NOMO-1 treated with dmso at 0.1 percent for 144 hours (cell line): ENCODE measurements at regions not wholly inside any gene's neighbourhood (a gene's known extent, or its start where the extent isn't known, plus 50 kb on each side); places are given as distances from the start of the nearest gene placed in this dataset.
"Not testable (repeated sequence)": the region's sequence is repeated elsewhere in the genome, so short reads cannot be mapped to it uniquely, and the experiment has no call there.

ENCODE experiments used
- DNase-seq: peaks from one replicate; lab custom pipeline; 2025; ENCODE audit not compliant: unreplicated experiment; lab: John Stamatoyannopoulos, UW

DNA sequence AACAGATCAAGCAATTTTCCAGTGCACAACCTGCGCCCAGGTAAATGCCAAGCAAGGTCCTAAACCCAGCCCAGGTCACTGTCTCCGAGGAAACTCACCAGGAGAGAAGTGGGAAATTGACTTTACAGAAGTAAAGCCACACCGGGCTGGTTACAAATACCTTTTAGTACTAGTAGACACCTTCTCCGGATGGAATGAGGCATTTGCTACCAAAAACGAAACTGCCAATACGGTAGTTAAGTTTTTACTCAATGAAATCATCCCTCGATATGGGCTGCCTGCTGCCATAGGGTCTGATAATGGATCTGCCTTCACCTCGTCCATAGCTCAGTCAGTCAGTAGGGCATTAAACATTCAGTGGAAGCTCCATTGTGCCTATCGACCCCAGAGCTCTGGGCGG is 459.0 kb upstream of the HTR1E start:
- DNase-seq, result not testable (repeated sequence)

GRCh38 chr6:86477500-86478148 is 459.7 kb upstream of the HTR1E start:
- no peak for DNase-seq

DNA sequence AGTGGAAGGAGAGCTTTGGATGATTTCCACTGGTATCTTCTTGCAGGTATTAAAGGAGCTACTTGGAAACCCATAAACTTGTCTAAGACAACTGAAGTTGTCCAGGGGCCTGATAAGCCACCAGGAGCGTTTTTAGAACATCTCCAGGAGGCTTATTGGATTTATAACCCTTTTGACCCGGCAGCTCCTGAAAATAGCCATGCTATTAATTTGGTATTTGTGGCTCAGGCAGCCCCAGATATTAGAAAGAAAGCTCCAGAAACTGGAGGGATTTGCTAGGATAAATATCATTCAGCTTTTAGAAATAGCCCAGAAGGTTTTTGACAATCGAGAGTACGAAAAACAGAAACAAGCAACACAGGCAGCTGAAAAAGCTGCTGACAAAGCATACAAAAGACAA is 461.0 kb upstream of the HTR1E start:
- no peak for DNase-seq

GRCh38 chr6:86474081-86474480 is 463.2 kb upstream of the HTR1E start:
- DNase-seq, result no peak

DNA sequence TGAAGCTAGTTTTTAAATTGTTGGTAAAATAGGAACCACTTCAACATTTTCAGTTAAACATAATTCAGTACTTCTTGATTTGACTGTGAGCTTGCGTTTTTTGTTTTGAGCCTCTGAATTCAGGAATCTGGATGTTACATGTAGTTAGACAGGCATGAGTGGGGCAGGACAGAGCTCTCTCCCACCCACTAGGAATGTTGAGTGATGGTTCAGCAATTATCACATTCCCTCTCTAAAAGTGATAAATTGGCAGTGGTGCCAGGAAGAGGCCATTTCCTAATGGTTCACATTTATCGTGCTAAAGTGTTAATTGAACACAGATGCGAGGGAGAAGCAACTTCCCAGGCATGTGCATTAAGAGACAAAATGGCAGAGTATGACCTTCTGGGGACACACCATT is 465.5 kb upstream of the HTR1E start:
- DNase-seq, result no peak

DNA sequence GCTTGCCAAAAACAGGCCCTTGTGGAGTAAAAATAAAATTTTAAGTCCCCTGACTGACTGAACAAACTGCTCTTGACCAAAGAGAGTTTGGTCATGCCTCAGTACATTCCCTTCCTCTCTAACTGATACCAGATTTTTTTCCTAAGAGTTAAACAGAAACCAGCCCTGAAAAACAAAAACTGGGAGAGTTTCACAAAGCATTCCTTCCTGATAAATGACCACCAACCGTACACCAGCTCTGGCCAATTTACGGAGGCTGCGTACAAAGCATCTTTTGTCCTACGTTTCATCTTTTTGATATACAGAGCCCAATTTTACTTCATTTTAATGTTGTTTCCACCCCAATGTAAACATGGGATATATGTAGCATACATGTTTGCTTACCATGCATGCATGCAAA is 477.4 kb upstream of the HTR1E start:
- no peak for DNase-seq

DNA sequence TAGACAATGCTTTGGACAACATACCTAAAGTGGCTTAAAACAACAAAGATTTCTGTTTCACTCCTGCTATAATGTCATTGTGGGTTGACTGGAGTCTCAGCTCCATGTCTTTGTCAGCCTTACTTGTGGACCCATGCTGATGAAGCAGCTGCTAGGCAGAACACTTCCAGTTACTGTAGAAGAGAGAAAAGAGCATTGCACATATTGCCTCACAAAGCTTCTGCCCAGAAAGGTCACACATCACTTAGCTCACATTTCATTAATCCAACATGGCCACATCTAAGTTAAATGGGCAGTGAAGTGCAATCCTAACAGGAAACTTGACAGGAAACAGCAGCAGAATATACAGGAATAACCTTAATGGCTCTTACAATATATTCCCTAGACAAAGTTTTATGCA is 480.5 kb upstream of the HTR1E start:
- no peak for DNase-seq

GRCh38 chr6:86453232-86453631 is 484.1 kb upstream of the HTR1E start:
- no peak for DNase-seq

- no peak for DNase-seq
Measured at GRCh38 chr6:86448398-86448797, 488.9 kb upstream of the HTR1E start.

- no peak for DNase-seq
Measured at GRCh38 chr6:86440608-86441007, 496.7 kb upstream of the HTR1E start.

DNA sequence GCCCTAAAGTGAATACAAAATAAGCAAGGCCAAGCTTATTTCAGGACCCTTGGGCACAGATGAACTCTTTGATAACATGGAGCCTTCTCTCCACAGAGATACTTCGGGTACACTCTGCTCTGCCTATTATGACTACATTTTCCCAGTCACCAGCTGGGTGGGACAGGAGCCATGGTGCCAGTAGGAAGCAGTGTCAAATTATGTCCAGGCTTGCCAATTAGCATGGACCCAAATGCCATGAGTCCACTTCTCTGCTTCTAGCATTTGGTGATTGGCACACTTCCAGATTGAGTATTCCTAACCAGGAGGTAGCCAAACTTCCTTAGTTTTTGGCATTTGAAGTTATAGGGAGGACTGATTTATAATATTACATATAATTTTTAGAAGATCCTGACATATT is 513.8 kb upstream of the HTR1E start:
- no peak for DNase-seq

GRCh38 chr6:86412057-86412456 is 525.3 kb upstream of the HTR1E start:
- DNase-seq, result no peak

DNA sequence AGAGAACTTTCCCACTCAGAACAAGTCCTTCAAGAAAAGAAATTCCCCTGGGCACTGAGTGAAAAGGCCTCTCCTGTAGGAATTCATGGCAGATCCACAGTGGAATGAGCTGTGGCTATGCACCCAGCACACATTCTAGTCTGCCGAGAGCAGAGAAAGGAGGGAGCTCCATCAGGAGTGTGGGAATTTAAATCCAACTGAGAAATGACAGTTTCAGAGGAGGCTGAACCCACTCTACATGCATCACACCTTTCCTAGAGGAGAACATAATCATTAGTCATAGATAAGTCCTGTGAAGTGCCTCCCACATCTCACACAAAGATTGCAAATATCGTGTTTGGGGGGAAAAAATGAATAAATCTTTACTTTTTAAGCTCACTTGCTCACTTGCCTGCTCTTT is 530.2 kb upstream of the HTR1E start:
- DNase-seq, result no peak

DNA sequence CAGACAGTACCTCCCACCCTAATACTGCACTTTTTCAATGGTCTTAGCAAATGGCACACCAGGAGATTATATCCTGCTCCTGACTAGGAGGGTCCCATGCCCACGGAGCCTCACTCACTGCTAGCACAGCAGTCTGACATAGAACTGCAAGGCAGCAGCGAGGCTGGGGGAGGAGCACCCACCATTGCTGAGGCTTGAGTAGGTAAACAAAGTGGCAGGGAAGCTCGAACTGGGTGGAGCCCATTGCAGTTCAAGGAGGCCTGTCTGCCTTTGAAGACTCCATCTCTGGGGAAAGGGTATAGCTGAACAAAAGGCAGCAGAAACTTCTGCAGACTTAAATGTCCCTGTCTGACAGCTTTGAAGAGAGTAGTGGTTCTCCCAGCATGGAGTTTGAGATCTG is 544.5 kb upstream of the HTR1E start:
- not testable (repeated sequence) for DNase-seq

DNA sequence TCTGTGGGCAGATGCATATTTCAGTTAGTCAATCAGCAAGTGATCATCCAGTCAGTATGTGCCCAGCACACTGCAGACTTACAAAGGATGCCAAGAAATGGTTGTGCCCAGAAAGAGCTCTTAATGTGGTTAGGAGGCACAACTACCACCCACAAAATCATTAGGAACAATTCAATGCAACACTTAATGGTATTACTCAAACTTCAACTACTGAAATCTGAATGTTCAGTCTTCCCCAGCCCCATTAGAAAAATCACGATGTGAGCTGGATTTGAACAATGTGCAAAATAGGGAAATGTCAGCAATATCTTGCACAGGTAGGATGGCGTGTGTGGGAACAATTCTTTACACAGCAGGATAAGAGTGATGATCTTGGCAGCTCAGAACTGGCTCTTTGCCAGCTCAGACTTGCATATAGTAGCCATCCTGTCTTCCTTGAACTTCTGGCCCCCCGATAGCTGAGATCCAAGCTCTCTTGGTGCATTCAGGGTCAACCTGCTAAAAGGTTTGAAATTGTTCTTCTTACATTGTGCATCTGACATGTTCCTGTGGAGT is 556.7 kb upstream of the HTR1E start:
- DNase-seq, result no peak

- DNase-seq, result no peak
Measured at GRCh38 chr6:86357877-86358276, 579.5 kb upstream of the HTR1E start.

DNA sequence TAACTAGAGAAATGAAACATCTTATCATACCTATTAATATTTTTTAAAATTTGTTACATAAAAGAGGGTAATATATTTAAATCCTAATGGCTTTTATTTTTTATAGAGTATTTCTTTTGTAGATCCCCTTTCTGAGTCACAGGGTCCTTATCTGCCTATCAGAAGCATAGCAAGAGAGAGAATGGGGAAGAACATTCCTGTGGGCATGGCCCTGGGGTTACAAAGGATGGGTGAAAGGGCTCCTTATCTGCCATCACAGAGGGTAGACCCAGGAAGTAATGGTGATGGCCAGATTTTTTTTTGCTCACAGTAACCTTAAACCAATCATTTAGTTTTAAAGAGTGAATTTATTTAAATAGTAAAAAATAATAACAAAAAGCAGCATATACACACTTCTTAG is 582.1 kb upstream of the HTR1E start:
- DNase-seq, result no peak

DNA sequence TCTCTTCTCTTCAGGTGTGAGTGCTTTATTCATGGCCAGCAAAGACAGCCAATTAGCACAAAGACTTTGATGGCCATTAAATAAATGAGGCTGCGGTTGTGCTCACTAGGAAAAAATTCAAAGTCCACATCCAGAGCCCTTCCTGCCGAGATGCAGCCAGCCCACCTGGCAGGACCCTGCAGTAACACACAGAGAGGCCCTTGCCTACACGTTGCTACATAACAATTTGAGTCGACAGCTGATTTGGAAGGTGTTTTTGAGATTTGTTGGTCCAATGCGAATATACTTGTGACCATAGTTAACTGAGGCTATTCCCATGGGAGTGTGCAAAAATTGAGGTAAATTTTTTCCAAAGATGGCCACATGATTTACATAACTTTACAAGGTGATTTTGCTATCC is 605.4 kb upstream of the HTR1E start:
- DNase-seq, result no peak

DNA sequence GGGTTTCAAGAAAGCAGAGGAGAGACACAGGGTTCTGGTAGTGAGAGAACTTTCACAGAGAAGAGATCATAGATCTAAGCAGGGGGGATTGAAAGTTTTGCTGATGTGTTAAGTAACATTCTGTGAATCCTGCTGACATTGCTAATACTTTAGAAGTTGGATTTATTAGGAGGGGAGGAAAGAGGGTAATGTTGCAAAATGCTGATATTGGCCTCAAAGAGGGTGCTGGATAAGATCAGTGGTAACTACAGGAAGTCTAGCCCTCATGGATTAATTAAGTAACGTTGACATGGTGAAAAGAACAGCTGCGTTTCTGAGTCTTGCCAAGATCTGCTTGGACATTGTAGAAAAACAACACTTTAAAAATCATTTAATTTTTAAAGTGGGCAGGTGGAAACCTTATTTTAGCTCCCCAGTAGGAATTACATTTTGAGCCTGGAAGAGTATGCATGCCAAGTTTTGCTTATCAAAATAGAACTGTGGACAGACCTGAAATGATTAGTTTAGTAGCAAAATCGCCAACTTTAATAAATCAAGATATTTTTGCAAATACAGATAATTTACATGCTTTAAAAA is 606.0 kb upstream of the HTR1E start:
- DNase-seq, result no peak

GRCh38 chr6:86306210-86306609 is 631.1 kb upstream of the HTR1E start:
- no peak for DNase-seq

- no peak for DNase-seq
Measured at GRCh38 chr6:86285876-86286275, 643.2 kb upstream of the SYNCRIP start.

DNA sequence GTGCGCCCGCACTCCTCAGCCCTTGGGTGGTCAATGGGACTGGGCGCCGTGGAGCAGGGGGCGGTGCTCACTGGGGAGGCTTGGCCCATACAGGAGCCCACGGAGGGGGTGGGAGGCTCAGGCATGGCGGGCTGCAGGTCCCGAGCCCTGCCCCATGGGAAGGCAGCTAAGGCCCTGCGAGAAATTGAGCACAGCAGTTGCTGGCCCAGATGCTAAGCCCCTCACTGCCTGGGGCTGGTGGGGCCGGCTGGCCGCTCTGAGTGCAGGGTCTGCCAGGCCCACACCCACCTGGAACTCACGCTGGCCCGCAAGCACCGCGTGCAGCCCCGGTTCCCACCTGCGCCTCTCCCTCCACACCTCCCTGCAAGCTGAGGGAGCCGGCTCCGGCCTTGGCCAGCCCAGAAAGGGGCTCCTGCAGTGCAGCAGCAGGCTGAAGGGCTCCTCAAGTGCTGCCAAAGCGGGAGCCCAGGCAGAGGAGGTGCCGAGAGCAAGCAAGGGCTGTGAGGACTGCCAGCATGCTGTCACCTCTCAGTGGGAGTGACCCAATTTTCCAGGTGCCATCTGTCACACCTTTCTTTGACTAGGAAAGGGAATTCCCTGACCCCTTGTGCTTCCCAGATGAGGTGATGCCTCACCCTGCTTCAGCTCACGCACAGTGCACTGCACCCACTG is 642.3 kb upstream of the SYNCRIP start:
- not testable (repeated sequence) for DNase-seq
